SHP77 treated with DMSO at 0.1 percent for 48 hours (cell line): ENCODE measurements at regions not wholly inside any gene's neighbourhood (a gene's known extent, or its start where the extent isn't known, plus 50 kb on each side); places are given as distances from the start of the nearest gene placed in this dataset.

Source experiments
- DNase-seq: peaks from one replicate; lab custom pipeline; 2025; lab: John Stamatoyannopoulos, UW

DNA sequence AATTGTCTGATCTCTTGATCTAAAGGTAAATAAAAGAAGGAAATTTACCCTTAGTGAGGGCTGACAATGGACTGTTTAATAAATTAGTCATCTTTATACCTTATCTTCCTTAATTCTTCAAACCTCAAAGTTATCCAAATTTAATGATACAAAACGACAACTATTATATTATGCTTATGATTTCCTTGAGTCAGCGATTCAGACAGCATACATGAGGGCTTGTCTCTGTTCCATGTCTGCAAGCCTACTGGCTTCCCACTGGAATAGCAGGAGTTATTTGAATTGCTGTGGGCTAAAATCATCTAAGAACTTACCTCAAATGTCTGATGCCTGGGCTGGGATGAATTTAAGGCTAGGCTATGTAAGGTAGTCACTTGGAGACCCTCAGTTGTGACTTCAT, 197.2 kb upstream of the MDGA2 start:
- DNase-seq = no peak

DNA sequence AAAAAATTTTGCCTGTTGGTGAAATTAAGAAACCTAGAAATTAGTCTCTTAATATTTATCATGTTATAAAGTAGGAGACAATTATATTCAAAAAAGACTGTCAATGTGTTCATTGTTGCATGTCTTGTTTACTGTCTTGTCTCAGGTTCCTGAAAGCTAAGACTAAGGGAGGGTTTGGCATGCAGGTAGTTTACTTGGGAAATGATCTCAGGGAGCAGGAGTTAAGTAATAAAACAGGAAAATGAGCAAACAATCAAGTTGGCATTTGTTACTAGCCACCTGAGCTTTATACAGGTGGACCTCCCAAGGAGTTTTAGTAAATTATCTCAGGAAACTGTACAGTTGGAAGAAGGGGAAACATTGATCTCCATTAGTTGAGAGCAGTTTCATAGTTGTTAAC, 188.0 kb upstream of the MDGA2 start:
- no peak for DNase-seq

DNA sequence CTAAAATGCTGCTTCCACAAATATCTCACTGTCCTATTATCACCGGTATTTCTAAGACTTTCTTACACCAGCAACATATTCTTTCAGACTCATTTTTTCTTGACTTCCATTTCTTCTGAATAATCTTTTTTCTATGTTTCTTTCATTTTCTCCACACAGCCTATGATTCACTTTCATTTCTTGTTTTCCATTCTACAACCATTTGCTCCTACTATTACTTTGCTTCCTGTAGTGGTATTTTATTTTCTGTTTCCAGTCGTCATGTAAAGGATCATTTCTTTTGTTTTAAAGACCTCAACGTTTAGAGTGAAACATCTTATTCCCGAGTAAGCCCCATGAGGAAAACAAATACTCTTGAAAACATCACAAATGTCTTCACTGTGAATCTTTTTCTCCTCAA, 182.2 kb upstream of the MDGA2 start:
- no peak for DNase-seq

DNA sequence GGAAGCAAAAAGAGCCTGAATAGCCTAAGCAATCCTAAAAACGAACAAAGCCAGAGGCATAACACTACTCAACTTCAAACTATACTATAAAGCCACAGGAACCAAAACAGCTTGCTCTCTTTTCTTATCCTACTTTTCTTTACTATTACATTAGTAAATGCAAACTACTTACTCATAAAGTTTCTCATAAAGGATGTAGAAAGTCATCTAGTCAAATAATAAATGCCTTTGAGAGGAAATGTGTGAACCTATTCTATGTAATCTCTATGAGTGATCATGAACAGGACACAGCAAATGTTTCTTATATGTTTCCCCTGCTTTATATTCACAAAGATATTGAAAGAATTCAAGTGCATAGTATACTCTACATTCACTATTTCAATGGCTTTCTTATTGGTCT, 176.9 kb upstream of the MDGA2 start:
- DNase-seq = no peak

DNA sequence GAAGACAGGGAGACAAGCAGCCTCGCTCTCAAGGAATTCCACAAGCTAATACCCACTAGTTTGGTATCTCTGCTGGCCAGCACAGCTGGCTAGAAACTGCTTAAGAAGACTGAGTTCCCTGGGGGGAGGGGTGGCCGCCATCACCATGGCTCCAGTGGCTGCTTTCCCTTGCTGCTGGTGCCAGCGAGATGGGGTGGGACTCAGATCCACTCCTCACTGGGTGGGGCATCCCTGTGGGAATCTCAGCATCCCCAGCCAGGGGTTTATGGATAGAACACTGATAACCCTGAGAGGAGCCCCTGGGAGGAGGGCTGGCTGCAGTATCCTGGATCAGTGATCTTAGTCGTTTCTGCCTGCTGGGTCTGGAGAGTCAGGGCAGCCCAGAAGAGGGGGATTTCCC, 170.6 kb upstream of the MDGA2 start:
- no peak for DNase-seq

DNA sequence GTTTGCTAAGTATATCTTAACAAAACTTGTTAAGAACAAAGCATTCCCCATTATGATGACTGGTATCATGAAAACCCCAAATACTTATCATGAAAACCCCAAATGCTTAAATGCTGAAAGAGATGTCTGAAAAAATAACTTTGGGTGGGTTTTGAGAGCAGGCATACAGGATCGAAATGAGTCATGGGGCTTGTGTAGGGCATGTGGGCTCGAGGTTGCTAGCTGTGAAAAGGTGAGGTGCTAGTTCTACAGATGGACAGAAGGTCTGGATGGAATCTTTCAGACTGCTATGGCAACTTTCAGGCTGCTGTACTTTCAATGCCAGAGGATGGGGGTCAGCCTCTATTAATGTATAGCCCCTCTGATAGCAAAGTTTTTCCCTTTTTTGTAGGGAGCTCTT, 167.8 kb upstream of the MDGA2 start:
- no peak for DNase-seq

DNA sequence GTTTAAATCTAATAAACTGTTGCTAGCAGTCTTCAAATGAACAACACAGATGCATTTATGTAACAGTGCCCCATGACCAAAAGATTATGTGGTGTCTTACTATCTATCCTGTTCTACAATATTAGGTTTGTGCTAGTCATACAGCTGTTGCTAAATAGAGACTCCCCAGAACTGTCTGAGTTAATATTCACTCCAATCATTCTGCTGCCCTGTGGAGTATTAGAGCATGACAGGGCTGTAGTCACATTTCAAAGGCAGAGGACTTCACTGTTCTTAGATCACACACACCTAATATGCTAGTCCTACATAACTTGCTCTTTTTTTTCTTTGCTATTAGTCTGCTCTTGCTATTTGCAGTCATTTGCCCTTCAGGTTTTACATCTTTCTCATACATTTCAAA, 157.6 kb upstream of the MDGA2 start:
- DNase-seq = no peak

DNA sequence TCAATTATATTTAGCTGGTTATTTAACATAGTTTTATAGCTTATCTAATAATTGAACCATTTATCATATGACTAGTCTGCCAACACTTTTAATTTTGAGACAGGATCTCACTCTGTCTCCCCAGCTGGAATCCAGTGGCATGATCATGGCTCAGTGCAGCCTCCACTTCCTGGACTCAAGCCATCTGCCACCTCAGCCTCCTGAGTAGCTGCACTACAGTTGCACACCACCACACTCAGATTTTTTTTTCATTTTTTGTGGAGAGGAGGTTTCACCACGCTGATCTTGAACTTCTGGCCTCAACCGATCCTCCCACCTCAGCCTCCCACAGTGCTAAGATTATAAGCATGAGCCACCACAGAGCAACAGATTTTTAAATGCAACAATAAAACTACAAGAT, 151.4 kb upstream of the MDGA2 start:
- DNase-seq = no peak

DNA sequence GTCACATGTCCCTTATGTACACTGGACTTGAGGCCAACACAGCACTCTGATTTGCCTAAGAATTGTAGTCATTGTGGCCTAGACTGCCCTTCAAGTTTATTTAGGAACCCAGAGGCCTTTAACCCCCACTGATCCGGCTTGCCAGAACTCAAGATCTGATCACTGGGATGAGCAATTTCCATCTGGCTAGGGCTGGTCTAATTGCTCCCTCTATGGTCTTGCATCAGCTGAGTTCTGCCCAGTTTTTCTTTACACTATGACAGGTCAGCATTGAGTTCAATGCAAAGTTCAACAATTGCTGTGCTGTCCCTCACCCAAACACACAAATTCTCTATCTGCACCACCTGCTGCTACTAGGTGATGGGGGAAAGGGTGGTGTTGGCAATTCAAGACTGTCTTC, 146.9 kb upstream of the MDGA2 start:
- DNase-seq = no peak

DNA sequence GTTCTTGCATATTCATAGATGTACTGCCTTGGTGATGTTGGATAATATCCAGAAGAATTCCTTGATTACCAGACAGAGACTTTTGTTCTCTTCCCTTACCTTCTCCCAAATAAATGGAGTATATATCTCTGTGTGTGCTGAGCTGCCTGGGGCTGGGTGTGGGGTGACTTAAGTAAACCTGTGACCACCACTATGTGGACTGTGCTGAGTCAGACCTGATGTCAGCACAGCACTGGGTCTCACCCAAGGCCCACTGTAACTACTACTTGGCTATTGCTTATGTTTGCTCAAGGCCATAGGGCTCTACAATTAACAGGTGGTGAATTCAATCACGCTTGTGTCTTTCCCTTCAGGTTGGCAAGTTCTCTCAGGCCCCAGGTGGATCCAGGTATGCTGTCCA, 145.7 kb upstream of the MDGA2 start:
- DNase-seq = no peak

DNA sequence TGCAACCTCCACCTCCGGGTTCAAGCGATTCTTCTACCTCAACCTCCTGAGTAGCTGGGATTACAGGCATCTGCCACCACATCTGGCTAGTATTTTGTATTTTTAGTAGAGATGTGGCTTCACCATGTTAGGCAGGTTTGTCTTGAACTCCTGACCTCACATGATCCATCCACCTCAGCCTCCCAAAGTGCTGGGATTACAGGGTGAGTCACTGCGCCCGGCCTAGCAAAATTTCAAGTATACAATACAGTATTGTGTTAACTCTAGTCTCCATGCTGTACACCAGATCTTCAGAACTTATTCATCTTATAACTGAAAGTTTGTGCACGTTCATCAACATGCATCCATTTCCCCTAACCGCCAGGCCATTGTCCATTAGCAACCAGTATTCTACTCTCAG, 115.1 kb upstream of the MDGA2 start:
- DNase-seq = no peak

DNA sequence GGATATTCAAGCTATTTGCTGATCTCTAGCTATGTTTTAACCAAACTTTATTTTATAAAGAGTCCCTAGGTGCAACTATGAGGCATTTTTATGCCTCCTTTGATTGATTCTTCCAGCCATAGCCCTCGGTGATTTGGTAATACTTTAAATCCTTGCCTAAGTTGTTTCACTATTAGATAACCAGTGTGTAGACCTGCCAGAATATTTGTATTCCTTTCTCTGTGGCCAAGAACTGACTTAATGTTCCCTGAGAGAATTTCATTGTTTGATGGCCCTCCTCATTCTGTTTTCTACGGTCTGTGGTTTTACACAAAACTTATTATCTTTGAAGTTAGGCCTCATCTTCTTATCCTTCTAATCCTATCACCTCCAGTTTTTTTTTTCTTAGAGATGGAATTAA, 109.7 kb upstream of the MDGA2 start:
- no peak for DNase-seq

DNA sequence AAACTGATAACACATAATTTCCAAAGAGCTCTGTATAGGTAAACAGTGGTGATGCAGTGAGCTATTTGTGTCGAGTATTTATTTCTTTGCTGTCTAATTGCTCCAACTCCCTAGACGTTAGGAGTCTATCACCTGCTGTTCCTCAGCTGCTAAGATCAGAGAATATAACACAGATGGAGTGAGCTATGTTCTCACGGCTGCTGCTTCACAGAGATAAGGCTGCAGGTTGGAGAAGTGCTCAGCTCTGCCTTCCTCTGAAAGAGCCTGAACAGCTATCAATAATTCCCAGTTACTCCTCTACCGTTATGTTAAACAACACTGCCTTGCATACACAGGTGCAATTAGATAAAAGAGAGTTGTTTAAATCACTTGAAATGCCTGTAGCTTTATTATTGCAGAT, 103.2 kb upstream of the MDGA2 start:
- no peak for DNase-seq

DNA sequence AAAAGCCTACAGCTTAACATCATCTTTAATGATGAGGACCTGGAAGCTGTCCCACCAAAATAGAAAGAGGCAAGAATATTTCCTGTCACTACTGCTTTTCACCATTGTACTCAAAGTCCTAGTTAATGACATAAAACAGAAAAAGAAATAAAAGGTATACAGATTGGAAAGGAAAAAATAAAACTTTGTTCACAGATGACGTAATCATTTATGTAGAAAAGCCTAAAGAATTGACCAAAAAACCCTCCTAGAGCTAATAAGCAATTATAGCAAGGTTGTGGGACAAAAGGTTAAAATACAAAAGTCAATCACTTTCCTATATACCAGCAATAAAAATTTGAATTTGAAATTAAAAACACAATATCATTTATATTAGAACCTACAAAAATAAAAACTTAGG, 97.2 kb upstream of the MDGA2 start:
- no peak for DNase-seq

DNA sequence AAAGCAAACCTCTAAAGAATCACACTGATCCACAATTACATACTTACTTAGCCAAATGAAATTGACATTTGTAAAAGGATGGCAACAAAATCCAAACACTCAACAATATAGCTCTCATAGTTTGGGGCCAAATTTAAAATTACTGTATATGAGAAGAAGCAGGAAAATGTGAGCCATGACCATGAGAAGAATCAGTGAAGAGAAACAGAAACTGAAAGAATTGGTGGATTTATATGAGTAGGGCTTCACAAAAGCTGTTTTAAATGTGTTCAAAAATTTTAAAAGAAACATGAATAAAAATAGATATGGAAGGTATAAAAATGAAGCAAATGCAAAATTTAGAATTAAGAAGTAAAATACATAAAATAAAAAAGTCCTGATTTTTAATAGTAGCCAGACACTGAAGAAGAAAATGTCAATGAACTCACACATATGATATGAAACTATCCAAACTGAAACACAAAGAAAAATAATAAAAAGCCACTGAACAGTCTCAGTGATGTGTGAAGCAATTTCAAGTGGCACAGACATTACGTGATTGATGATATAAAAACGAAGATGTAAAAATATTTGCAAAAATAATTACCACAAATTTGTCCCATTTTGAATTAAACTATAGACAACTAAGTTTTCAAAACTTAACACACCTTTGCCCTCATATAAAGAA, 87.9 kb upstream of the MDGA2 start:
- no peak for DNase-seq

DNA sequence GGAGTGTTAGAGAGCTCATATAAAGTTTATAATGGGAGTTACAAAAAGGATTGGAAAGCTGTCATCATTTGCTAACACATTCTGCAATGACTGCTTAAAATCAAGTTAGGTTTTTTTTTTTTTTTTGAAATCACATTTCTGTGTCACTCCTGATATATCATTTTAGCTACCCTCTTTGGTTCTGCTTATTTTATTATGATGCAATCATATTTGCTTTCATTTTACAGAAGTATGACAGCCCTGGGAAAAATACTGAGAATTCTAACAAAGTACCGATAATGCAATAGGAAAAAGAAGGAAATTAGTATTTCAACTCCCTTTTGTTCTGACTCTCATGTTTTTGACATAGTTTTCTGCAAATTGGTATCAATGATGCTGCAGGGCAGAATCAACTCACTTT, 71.6 kb upstream of the MDGA2 start:
- DNase-seq = no peak

DNA sequence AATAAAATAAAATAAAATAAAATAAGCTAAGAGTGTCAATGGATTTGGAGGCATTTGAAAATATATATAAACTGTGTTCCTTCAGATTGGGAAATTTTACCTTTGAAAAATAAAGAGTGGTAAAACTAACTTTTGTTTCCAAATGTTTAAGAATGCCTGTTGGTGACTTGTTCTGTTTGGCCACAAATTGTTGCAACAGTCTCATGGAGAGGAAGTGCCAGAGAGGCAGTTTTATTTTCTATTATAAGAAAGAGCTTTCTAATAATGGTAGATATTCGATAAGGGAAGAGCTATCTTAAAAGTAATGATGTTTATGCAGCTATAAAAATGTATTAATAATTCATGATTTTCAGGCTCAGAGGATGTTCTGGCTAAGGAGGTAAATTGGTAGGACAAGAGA, 68.8 kb upstream of the MDGA2 start:
- no peak for DNase-seq

DNA sequence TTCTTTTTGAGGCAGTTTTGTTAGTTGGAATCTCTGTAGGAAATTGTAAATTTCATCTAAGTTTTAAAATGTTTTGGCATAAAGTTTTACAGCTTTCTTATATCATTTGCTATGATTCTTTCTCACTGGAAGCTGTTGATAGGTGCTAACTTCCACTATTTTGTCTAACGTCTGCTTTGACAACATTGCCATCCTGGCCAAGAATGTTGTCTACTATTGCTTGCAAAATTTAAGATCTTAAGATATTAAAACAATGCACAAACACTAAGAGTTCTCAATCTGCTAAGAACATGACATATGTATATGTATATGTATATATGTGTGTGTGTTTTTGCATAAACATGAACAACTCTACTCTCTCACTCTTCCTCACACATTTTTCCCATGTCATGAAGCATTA, 64.1 kb upstream of the MDGA2 start:
- DNase-seq = no peak

DNA sequence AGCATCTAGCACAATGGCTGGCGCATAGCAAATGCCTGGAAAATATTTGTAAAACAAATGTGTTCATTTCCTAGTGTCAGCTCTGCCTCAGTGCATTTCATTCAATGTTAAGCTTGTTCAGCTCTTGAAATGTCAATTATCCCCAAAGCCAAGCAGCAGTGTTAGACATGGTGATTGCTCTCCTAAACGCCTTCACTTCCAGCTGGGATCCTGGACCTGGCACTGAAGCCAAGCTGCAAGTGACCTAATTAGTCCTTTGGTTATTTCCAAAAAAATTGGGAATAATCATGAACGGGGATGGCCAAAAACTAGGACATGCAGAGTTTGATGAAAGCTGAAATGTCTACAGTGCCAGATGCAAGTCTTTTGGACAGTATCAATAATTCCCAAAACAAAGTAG, 54.9 kb upstream of the MDGA2 start:
- no peak for DNase-seq
